Lower leg skin (tissue), 3 donors: ENCODE measurements at regions not wholly inside any gene's neighbourhood (a gene's known extent, or its start where the extent isn't known, plus 50 kb on each side); places are given as distances from the start of the nearest gene placed in this dataset.

Source experiments
- CTCF ChIP-seq, 3 donors: fragments of 450-650 bp; IDR thresholded peaks; one replicate each; pipeline ENCODE4 v1.5.1; 2016; ENCODE audit warnings: antibody characterized with exemption in 3 of 3, mild to moderate bottlenecking in 3 of 3, moderate library complexity in 2 of 3
- POLR2A ChIP-seq, 2 donors: fragments of 450-650 bp; IDR thresholded peaks; one replicate each; pipeline ENCODE4 v1.6.1; 2016 to 2017; ENCODE audit warnings: antibody characterized with exemption in 2 of 2, mild to moderate bottlenecking in 1 of 2, moderate library complexity in 1 of 2

- TF ChIP-seq CTCF (IDR thresholded peaks at IDR 0.05) (no peak), POLR2A (IDR thresholded peaks at IDR 0.05) (no peak)
Observed at GRCh38 chr2:39515897-39516346, 78.8 kb upstream of the MAP4K3 start.
